ENCODE measurements at regions not wholly inside any gene's neighbourhood (a gene's known extent, or its start where the extent isn't known, plus 50 kb on each side); places are given as distances from the start of the nearest gene placed in this dataset.

DNA sequence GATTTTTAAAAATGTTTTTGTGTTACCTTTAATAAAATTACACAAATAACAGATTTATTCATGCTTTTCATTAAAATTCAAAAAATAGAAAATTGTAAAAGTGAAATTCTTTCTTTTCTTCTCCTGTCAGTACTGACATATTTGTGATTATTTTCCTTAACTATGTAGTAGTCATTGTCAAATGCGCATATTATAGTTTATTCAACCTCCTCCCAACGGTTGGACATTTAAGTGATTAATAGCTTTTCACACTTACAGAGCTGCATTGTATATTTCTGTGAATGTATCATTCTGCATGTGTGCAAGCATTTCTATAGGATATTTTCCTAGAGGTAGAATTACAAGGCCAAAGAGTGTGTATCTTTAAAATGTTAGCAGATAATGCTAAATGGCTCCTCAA lies 259.2 kb downstream of the SH3BP4 start:
- H3K4me3 ChIP-seq (ENCODE audit: low read depth, low read length): no peak overlapping the region
- ChIA-PET POLR2A (no interaction called here), CTCF (interaction anchor here (0.7 kb wide), 1 partner anchor 1344 kb away, joined by 3 read pairs; no protein-coding TSS in a partner anchor)
- H3K36me3 ChIP-seq (ENCODE audit: control insufficient read depth, insufficient read depth, low read length): no peaks in the 10 kb centered on the region
- peaks cover 2% of the 10 kb centered on the region for H3K27me3 ChIP-seq (ENCODE audit: control insufficient read depth, insufficient read depth, low read length)
- TF ChIP-seq, protein P1, sequence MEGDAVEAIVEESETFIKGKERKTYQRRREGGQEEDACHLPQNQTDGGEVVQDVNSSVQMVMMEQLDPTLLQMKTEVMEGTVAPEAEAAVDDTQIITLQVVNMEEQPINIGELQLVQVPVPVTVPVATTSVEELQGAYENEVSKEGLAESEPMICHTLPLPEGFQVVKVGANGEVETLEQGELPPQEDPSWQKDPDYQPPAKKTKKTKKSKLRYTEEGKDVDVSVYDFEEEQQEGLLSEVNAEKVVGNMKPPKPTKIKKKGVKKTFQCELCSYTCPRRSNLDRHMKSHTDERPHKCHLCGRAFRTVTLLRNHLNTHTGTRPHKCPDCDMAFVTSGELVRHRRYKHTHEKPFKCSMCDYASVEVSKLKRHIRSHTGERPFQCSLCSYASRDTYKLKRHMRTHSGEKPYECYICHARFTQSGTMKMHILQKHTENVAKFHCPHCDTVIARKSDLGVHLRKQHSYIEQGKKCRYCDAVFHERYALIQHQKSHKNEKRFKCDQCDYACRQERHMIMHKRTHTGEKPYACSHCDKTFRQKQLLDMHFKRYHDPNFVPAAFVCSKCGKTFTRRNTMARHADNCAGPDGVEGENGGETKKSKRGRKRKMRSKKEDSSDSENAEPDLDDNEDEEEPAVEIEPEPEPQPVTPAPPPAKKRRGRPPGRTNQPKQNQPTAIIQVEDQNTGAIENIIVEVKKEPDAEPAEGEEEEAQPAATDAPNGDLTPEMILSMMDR (IDR thresholded peaks at IDR 0.05; ENCODE audit: insufficient read depth, low read depth, low read length): no peak
- no peak for DNase-seq (ENCODE audit: low read depth)

DNA sequence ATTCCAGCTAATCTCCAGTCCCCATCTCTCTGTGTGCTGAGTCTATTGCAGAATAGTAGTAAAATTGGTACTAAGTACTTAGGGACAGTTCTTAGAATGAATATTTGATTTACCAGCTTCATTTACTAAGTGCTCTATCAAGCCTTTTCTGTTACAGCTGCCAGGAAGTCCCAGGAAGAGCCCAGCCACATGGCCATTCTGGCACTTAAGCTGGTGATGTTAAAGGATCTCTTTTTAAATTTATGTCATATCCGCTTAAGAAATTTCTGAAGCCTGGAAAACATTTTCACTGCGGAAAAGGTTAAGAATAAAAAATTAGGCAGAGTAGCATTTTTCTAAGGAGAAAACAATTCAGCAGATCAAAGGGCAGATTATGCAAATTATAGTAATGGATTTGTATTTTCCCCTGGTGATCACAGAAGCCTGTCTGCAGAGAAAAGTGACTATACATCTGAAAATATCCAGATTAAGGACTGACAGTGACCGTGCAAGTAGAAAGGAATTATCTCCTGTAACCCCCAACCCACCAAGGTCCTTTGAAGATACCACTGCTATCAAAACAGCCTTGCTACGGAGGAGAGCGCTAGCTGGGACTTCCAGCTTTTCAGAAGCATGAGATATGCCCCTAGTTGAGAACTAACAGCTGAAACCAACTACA lies 260.8 kb downstream of the SH3BP4 start:
- Histone ChIP-seq H3K27me3 (ENCODE audit: control insufficient read depth, insufficient read depth, low read length) (peaks cover 2% of the 10 kb centered on the region), H3K36me3 (ENCODE audit: control insufficient read depth, insufficient read depth, low read length) (no peaks in the 10 kb centered on the region), H3K4me3 (ENCODE audit: low read depth, low read length) (no peak overlapping the region)
- no peak for DNase-seq (ENCODE audit: low read depth)
- ChIA-PET POLR2A (no interaction called here), CTCF (interaction anchor here (0.5 to 1.0 kb wide), 2 partner anchors 10 to 15 kb away, joined by 3 read pairs; no protein-coding TSS in a partner anchor)
- TF ChIP-seq, protein P1 (IDR thresholded peaks at IDR 0.05; ENCODE audit: insufficient read depth, low read depth, low read length): no peak

DNA sequence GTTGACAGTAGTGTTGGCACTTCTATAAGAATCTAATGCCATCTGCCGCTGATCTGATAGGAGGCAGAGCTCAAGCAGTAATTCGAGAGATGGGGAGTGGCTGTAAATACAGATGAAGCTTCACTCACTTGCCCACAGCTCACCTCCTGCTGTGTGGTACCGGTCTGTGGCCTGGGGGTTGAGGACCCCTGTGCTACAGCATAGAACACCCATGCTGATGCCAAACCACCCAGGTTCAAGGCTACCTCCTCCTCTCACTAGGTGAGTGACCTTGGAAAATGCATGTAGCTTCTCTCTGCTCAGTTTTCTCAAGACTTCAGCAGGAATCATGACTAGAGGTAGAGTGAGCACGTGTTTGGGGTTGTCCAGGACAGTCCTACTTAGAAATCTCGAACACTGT lies 263.4 kb downstream of the SH3BP4 start:
- no peak for DNase-seq (ENCODE audit: low read depth)
- H3K4me3 ChIP-seq (ENCODE audit: low read depth, low read length): no peak overlapping the region
- TF ChIP-seq, protein P1 (IDR thresholded peaks at IDR 0.05; ENCODE audit: insufficient read depth, low read depth, low read length): no peak
- ChIA-PET CTCF (interaction anchor here (1.3 kb wide), 1 partner anchor 14 kb away, joined by 3 read pairs; no protein-coding TSS in a partner anchor), POLR2A (no interaction called here)
- peaks cover 2% of the 10 kb centered on the region for H3K27me3 ChIP-seq (ENCODE audit: control insufficient read depth, insufficient read depth, low read length)
- no peaks in the 10 kb centered on the region for H3K36me3 ChIP-seq (ENCODE audit: control insufficient read depth, insufficient read depth, low read length)

DNA sequence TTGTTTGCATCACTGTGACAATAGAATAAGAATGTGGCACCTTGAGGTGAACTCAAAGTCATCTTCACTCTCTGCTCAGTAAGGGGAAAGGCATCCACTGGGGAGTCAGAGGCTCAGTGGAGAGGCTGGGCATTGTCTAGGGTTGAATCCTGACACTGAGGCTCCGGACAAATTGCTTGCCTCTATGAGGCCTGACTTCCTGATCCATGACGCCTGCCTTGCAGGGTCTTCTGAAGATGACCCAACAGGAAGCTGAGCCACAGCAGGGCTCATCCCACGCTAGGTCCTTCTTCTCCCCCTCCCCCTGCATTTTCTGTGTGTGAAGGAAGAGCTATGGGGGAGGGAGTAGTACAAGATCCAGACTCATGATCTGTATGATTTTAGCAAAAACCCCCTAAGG lies 265.1 kb downstream of the SH3BP4 start:
- TF ChIP-seq, protein P1 (IDR thresholded peaks at IDR 0.05; ENCODE audit: insufficient read depth, low read depth, low read length): no peak
- DNase-seq (ENCODE audit: low read depth): no peak
- Histone ChIP-seq H3K4me3 (ENCODE audit: low read depth, low read length) (no peak overlapping the region), H3K36me3 (ENCODE audit: control insufficient read depth, insufficient read depth, low read length) (no peaks in the 10 kb centered on the region), H3K27me3 (ENCODE audit: control insufficient read depth, insufficient read depth, low read length) (peaks cover 2% of the 10 kb centered on the region)
- CTCF ChIA-PET: interaction anchor here (0.6 to 0.9 kb wide), 2 partner anchors 22 to 606 kb away, joined by 3 read pairs; no protein-coding TSS in a partner anchor
- POLR2A ChIA-PET: no interaction called here

DNA sequence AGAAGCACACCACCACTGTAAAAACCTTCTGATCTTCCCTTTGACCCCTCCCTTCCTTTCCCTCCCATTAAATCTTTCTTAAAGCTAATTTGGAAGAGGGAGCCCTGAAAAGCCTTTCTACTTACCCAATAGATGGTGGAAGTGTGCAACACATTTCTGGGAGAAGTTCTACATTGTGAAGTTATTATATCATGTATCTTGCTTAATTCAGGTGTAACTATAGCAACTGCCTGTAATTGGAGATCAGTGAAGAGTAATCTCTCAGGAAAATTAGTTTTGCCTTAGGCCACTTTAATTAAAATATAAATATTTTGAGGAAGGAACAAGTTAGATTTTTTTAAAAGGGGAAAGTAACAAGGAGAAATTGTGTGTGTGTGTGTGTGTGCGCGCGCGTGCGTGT lies 266.0 kb downstream of the SH3BP4 start:
- CTCF ChIA-PET: interaction anchor here (0.9 kb wide), 1 partner anchor 21 kb away, joined by 3 read pairs; no protein-coding TSS in a partner anchor
- no peak for DNase-seq (ENCODE audit: low read depth)
- TF ChIP-seq, protein P1 (IDR thresholded peaks at IDR 0.05; ENCODE audit: insufficient read depth, low read depth, low read length): no peak
- H3K4me3 ChIP-seq (ENCODE audit: low read depth, low read length): no peak overlapping the region
- POLR2A ChIA-PET: no interaction called here
- no peaks in the 10 kb centered on the region for H3K36me3 ChIP-seq (ENCODE audit: control insufficient read depth, insufficient read depth, low read length)
- H3K27me3 ChIP-seq (ENCODE audit: control insufficient read depth, insufficient read depth, low read length): peaks cover 2% of the 10 kb centered on the region
